ENCODE measurements at regions not wholly inside any gene's neighbourhood (a gene's known extent, or its start where the extent isn't known, plus 50 kb on each side); places are given as distances from the start of the nearest gene placed in this dataset.

DNA sequence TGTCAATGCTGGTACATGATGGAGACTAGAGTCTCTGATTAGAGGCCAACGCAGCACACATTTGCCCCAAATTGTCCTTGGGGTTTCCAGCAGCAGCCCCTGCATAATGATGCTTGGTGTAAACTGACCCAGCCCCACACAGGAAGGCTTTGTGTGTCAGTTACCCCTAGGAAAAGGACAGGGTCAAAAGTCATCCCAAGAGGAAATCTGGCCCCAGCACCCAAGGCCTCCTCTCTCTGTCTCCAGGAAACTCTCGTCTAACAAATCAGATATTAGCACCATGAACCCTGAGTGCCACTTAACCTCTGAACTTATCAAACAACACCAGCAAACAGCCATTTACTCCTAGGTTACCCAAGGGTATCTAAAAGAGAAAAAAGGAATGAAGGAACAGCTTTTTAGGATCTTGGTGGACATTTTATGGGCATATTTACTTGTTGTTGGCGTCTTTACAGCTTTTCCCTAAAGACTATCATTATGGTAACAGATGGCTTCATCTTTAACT lies 84.5 kb downstream of the PSMG1 start:
- TF ChIP-seq, protein P1, sequence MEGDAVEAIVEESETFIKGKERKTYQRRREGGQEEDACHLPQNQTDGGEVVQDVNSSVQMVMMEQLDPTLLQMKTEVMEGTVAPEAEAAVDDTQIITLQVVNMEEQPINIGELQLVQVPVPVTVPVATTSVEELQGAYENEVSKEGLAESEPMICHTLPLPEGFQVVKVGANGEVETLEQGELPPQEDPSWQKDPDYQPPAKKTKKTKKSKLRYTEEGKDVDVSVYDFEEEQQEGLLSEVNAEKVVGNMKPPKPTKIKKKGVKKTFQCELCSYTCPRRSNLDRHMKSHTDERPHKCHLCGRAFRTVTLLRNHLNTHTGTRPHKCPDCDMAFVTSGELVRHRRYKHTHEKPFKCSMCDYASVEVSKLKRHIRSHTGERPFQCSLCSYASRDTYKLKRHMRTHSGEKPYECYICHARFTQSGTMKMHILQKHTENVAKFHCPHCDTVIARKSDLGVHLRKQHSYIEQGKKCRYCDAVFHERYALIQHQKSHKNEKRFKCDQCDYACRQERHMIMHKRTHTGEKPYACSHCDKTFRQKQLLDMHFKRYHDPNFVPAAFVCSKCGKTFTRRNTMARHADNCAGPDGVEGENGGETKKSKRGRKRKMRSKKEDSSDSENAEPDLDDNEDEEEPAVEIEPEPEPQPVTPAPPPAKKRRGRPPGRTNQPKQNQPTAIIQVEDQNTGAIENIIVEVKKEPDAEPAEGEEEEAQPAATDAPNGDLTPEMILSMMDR (IDR thresholded peaks at IDR 0.05) = no peak
- no peak for TF ChIP-seq EP300 (IDR thresholded peaks at IDR 0.05; ENCODE audit: low read depth)
- TF ChIP-seq POLR2AphosphoS5 (IDR thresholded peaks at IDR 0.05) = no peak
- no peak for TF ChIP-seq POLR2A (IDR thresholded peaks at IDR 0.05)
